A549 (cell line): ENCODE measurements at regions not wholly inside any gene's neighbourhood (a gene's known extent, or its start where the extent isn't known, plus 50 kb on each side); places are given as distances from the start of the nearest gene placed in this dataset.

Experiments used
- ATAC-seq, 2 experiments: fragments of 200-7000 bp in 1 of 2; fragments of >200 bp in 1 of 2; cut with Nextera tagmentation in 1 of 2; cut with Tn5 transposase in 1 of 2; 3 replicates each; pipeline versions ENCODE4 v1.8.0 to v1.9.1; 2018 to 2020; ENCODE audit warnings: mild to moderate bottlenecking in 1 of 2, moderate library complexity in 1 of 2
- CTCF ChIA-PET: fragments of 300-600 bp; sonication (Branson Sonifier 250); formaldehyde crosslinking; extraction: SDS; loops from one replicate; lab custom pipeline; 2021; ENCODE audit warnings: antibody characterized with exemption, inconsistent platforms; lab: Yijun Ruan, JAX
- POLR2A ChIA-PET: fragments of 350-600 bp; formaldehyde crosslinking; extraction: SDS; loops from one replicate; lab custom pipeline; 2021; ENCODE audit warnings: antibody characterized with exemption, inconsistent platforms; lab: Yijun Ruan, JAX
- DNase-seq, 2 experiments: peaks; one replicate each; pipeline versions ENCODE4 v3.0.0 to v3.0.0-alpha.2; 2011 to 2016; ENCODE audit warnings: low read depth in 1 of 2, low spot score in 1 of 2
- FAIRE-seq: peaks from 2 replicates; lab custom pipeline; 2011; peaks lifted over from hg19 to GRCh38; lab: Jason Lieb, UNC
- H3K27ac ChIP-seq, 2 experiments: fragments of >200 bp; sonication (Bioruptor Twin); formaldehyde crosslinking; 3 replicates each; pipeline ENCODE4 v1.5.1; 2016 to 2017
- H3K4me1 ChIP-seq: fragments of >200 bp; sonication (Bioruptor Twin); formaldehyde crosslinking; 3 replicates; pipeline ENCODE4 v1.6.1; 2016
- H3K4me2 ChIP-seq: fragments of >200 bp; sonication (Bioruptor Twin); formaldehyde crosslinking; 3 replicates; pipeline ENCODE4 v1.6.1; 2016
- H3K4me3 ChIP-seq: fragments of >200 bp; sonication (Bioruptor Twin); formaldehyde crosslinking; 3 replicates; pipeline ENCODE4 v1.5.1; 2016
- H3K9me3 ChIP-seq: fragments of >200 bp; sonication (Bioruptor Twin); formaldehyde crosslinking; 3 replicates; pipeline ENCODE4 v1.6.1; 2016
- BHLHE40 ChIP-seq: IDR thresholded peaks from 2 replicates; pipeline ENCODE4 v1.6.1; 2012; ENCODE audit warnings: low read depth, low read length, inconsistent platforms
- CBX2 ChIP-seq: fragments of 200-600 bp; sonication (generic); IDR thresholded peaks from 2 replicates; pipeline ENCODE4 v1.6.1; 2016; ENCODE audit warnings: low read depth, mild to moderate bottlenecking, borderline replicate concordance
- CHD2 ChIP-seq: fragments of 150-350 bp; IDR thresholded peaks from 2 replicates; pipeline ENCODE4 v1.6.1; 2014; ENCODE audit warnings: low read length; ENCODE audit not compliant: partially characterized antibody
- CHD4 ChIP-seq: fragments of 200-600 bp; sonication (generic); IDR thresholded peaks from 2 replicates; pipeline ENCODE4 v1.6.1; 2016; ENCODE audit warnings: antibody characterized with exemption, mild to moderate bottlenecking, borderline replicate concordance
- EHMT2 ChIP-seq: fragments of 200-600 bp; sonication (generic); IDR thresholded peaks from 2 replicates; pipeline ENCODE4 v1.6.1; 2016; ENCODE audit warnings: antibody characterized with exemption, low read depth, mild to moderate bottlenecking, moderate library complexity
- EP300 ChIP-seq, 2 experiments: fragments of >200 bp; sonication (Bioruptor Twin); formaldehyde crosslinking; IDR thresholded peaks; 2 replicates in 1 of 2; 3 replicates in 1 of 2; pipeline ENCODE4 v1.6.1; 2016 to 2017
- ESRRA ChIP-seq: fragments of 150-350 bp; IDR thresholded peaks from 2 replicates; pipeline ENCODE4 v1.6.1; 2014; ENCODE audit warnings: mild to moderate bottlenecking, low read length, borderline replicate concordance
- FOSL2 ChIP-seq, 2 experiments: fragments of 450-650 bp in 1 of 2; fragments of >200 bp in 1 of 2; sonication (Bioruptor Twin) in 1 of 2; formaldehyde crosslinking; IDR thresholded peaks; 2 replicates each; pipeline versions ENCODE4 v1.5.0 to v1.6.1; 2016 to 2020; ENCODE audit warnings: mild to moderate bottlenecking in 1 of 2, moderate library complexity in 1 of 2
- FOXS1 ChIP-seq: fragments of 250-450 bp; sonication (Bioruptor Pico); IDR thresholded peaks from 2 replicates; pipeline ENCODE4 v1.5.0; 2020; ENCODE audit warnings: mild to moderate bottlenecking, moderate library complexity
- HDAC2 ChIP-seq: fragments of 200-600 bp; sonication (generic); IDR thresholded peaks from 2 replicates; pipeline ENCODE4 v1.6.1; 2016
- HEYL ChIP-seq: fragments of 250-450 bp; sonication (Bioruptor Pico); IDR thresholded peaks from 2 replicates; pipeline ENCODE4 v1.8.0; 2021; ENCODE audit warnings: mild to moderate bottlenecking, moderate library complexity
- HOXA7 ChIP-seq: fragments of 250-450 bp; sonication (Bioruptor Pico); IDR thresholded peaks from 2 replicates; pipeline ENCODE4 v1.5.0; 2020; ENCODE audit warnings: mild to moderate bottlenecking, moderate library complexity
- HOXB13 ChIP-seq: fragments of 250-450 bp; sonication (Bioruptor Pico); IDR thresholded peaks from 2 replicates; pipeline ENCODE4 v1.5.0; 2020; ENCODE audit warnings: low read depth, mild to moderate bottlenecking, moderate library complexity
- HOXB5 ChIP-seq: fragments of 250-450 bp; sonication (Bioruptor Pico); IDR thresholded peaks from 2 replicates; pipeline ENCODE4 v1.5.0; 2020; ENCODE audit warnings: mild to moderate bottlenecking, moderate library complexity
- JUN ChIP-seq, 2 experiments: fragments of >200 bp; sonication (Bioruptor Twin); formaldehyde crosslinking; IDR thresholded peaks; 2 replicates in 1 of 2; 3 replicates in 1 of 2; pipeline ENCODE4 v1.6.1; 2016 to 2017
- MAFK ChIP-seq: fragments of 450-650 bp; IDR thresholded peaks from 2 replicates; pipeline ENCODE4 v1.6.1; 2014; ENCODE audit not compliant: partially characterized antibody
- MAZ ChIP-seq: fragments of 150-350 bp; IDR thresholded peaks from 2 replicates; pipeline ENCODE4 v1.6.1; 2014; ENCODE audit warnings: antibody characterized with exemption, low read depth, low read length, borderline replicate concordance
- MYC ChIP-seq: IDR thresholded peaks from 2 replicates; pipeline ENCODE4 v1.6.1; 2012; ENCODE audit warnings: mild to moderate bottlenecking, inconsistent platforms, low read length, improper control_type of control experiment, borderline replicate concordance
- NR3C1 ChIP-seq: fragments of >200 bp; sonication (Bioruptor Twin); formaldehyde crosslinking; IDR thresholded peaks from 3 replicates; pipeline ENCODE4 v1.6.1; 2017
- POLR2A ChIP-seq: IDR thresholded peaks from 2 replicates; pipeline ENCODE4 v1.6.1; 2012; ENCODE audit warnings: mild to moderate bottlenecking, low read length
- RAD21 ChIP-seq, 2 experiments: fragments of >200 bp in 1 of 2; sonication (Bioruptor Twin) in 1 of 2; formaldehyde crosslinking in 1 of 2; IDR thresholded peaks in 1 of 2; conservative IDR thresholded peaks in 1 of 2; 2 replicates in 1 of 2; 3 replicates in 1 of 2; pipeline ENCODE4 v1.6.1; 2012 to 2018; ENCODE audit warnings: inconsistent platforms in 1 of 2
- RARB ChIP-seq: fragments of 250-450 bp; sonication (Bioruptor Pico); IDR thresholded peaks from 2 replicates; pipeline ENCODE4 v1.8.0; 2021; ENCODE audit warnings: mild to moderate bottlenecking, moderate library complexity
- SMC3 ChIP-seq: fragments of >200 bp; sonication (Bioruptor Twin); formaldehyde crosslinking; IDR thresholded peaks from 3 replicates; pipeline ENCODE4 v1.6.1; 2018; ENCODE audit warnings: inconsistent platforms
- TP53 ChIP-seq: fragments of 250-450 bp; sonication (Bioruptor Pico); IDR thresholded peaks from 2 replicates; pipeline ENCODE4 v1.5.0; 2021; ENCODE audit warnings: mild to moderate bottlenecking, moderate library complexity
- ZC3H11A ChIP-seq: fragments of 450-650 bp; IDR thresholded peaks from 2 replicates; pipeline ENCODE4 v1.6.1; 2014; ENCODE audit warnings: antibody characterized with exemption, mild to moderate bottlenecking
- ZFP36 ChIP-seq: fragments of 450-650 bp; IDR thresholded peaks from 2 replicates; pipeline ENCODE4 v1.6.1; 2014; ENCODE audit warnings: borderline replicate concordance; ENCODE audit not compliant: partially characterized antibody
- WGBS: methylation state at CpG from one replicate; pipeline ENCODE4 v1.1.6; 2017; ENCODE audit errors: missing lambda C conversion rate; 5-methylcytosine and 5-hydroxymethylcytosine counted together
- TF ChIP-seq, protein P1 (sequence below): fragments of >200 bp; sonication (Bioruptor Twin); formaldehyde crosslinking; IDR thresholded peaks from 2 replicates; pipeline ENCODE4 v1.6.1; 2016
- TF ChIP-seq, protein P2 (sequence below): fragments of 250-450 bp; sonication (Bioruptor Pico); IDR thresholded peaks from 2 replicates; pipeline ENCODE4 v1.5.0; 2021; ENCODE audit warnings: mild to moderate bottlenecking, moderate library complexity, borderline replicate concordance
- TF ChIP-seq, protein P3 (sequence below): IDR thresholded peaks from 2 replicates; pipeline ENCODE4 v1.6.1; 2012; ENCODE audit warnings: low read depth, borderline replicate concordance
- TF ChIP-seq, protein P4 (sequence below): fragments of >200 bp; sonication (Bioruptor Twin); formaldehyde crosslinking; IDR thresholded peaks from 3 replicates; pipeline ENCODE4 v1.6.1; 2016
- TF ChIP-seq, protein P5 (sequence below): fragments of 250-450 bp; sonication (Bioruptor Pico); IDR thresholded peaks from 2 replicates; pipeline ENCODE4 v1.5.0; 2020; ENCODE audit warnings: low read depth, mild to moderate bottlenecking, moderate library complexity

DNA sequence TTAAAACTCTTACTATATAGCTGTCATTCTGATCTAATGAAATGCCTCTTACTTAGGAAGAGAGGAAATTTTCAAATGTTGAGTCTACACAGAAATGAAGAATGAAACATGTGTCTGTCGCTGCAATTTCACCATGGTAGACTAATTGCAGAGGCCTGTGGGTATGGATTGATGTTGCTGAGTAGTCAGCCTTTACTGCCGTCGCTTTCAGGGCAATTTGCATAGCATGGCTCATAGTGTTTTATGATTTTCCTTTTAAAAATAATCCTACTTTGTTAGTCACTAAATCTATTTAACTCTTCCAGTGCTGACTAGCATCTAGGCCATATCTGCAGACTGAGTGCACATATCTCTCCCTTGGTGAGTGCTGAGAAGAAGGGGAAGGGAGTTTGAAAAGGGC is 819.2 kb downstream of the SATB2 start:
- 55% methylated on average over 3 of the region's 3 CpGs for WGBS
- no peak overlapping the region for H3K4me3 ChIP-seq
- H3K9me3 ChIP-seq = no peaks in the 10 kb centered on the region
- no peak for ATAC-seq
- POLR2A ChIA-PET = no interaction called here
- no peak for DNase-seq
- CTCF ChIA-PET = no interaction called here
- no peak for FAIRE-seq
- H3K4me1 ChIP-seq = no peaks in the 10 kb centered on the region
- no peak overlapping the region for H3K27ac ChIP-seq
- TF ChIP-seq HOXB5 = no peak
- no peak for TF ChIP-seq CBX2
- TF ChIP-seq CHD4 = no peak
- TF ChIP-seq TP53 (CRISPR knock-in tag) = no peak
- TF ChIP-seq RARB (CRISPR knock-in tag) = no peak
- TF ChIP-seq, protein P1, sequence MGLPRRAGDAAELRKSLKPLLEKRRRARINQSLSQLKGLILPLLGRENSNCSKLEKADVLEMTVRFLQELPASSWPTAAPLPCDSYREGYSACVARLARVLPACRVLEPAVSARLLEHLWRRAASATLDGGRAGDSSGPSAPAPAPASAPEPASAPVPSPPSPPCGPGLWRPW = no peak
- no peak for TF ChIP-seq EHMT2
- TF ChIP-seq MAZ = no peak
- TF ChIP-seq, protein P2, sequence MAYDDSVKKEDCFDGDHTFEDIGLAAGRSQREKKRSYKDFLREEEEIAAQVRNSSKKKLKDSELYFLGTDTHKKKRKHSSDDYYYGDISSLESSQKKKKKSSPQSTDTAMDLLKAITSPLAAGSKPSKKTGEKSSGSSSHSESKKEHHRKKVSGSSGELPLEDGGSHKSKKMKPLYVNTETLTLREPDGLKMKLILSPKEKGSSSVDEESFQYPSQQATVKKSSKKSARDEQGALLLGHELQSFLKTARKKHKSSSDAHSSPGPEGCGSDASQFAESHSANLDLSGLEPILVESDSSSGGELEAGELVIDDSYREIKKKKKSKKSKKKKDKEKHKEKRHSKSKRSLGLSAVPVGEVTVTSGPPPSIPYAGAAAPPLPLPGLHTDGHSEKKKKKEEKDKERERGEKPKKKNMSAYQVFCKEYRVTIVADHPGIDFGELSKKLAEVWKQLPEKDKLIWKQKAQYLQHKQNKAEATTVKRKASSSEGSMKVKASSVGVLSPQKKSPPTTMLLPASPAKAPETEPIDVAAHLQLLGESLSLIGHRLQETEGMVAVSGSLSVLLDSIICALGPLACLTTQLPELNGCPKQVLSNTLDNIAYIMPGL (CRISPR knock-in tag) = no peak
- TF ChIP-seq ZFP36 = no peak
- TF ChIP-seq MAFK = no peak
- no peak for TF ChIP-seq FOXS1 (CRISPR knock-in tag)
- TF ChIP-seq MYC = no peak
- TF ChIP-seq NR3C1 = no peak
- TF ChIP-seq, protein P3, sequence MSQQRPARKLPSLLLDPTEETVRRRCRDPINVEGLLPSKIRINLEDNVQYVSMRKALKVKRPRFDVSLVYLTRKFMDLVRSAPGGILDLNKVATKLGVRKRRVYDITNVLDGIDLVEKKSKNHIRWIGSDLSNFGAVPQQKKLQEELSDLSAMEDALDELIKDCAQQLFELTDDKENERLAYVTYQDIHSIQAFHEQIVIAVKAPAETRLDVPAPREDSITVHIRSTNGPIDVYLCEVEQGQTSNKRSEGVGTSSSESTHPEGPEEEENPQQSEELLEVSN = no peak
- no peak for TF ChIP-seq RAD21 (conservative IDR thresholded peaks at IDR 0.05 in 1 of 2, IDR thresholded peaks at IDR 0.05 in 1 of 2)
- TF ChIP-seq BHLHE40 = no peak
- TF ChIP-seq, protein P4, sequence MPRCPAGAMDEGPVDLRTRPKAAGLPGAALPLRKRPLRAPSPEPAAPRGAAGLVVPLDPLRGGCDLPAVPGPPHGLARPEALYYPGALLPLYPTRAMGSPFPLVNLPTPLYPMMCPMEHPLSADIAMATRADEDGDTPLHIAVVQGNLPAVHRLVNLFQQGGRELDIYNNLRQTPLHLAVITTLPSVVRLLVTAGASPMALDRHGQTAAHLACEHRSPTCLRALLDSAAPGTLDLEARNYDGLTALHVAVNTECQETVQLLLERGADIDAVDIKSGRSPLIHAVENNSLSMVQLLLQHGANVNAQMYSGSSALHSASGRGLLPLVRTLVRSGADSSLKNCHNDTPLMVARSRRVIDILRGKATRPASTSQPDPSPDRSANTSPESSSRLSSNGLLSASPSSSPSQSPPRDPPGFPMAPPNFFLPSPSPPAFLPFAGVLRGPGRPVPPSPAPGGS = no peak
- TF ChIP-seq, protein P5, sequence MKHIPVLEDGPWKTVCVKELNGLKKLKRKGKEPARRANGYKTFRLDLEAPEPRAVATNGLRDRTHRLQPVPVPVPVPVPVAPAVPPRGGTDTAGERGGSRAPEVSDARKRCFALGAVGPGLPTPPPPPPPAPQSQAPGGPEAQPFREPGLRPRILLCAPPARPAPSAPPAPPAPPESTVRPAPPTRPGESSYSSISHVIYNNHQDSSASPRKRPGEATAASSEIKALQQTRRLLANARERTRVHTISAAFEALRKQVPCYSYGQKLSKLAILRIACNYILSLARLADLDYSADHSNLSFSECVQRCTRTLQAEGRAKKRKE = no peak
- no peak overlapping the region for H3K4me2 ChIP-seq

DNA sequence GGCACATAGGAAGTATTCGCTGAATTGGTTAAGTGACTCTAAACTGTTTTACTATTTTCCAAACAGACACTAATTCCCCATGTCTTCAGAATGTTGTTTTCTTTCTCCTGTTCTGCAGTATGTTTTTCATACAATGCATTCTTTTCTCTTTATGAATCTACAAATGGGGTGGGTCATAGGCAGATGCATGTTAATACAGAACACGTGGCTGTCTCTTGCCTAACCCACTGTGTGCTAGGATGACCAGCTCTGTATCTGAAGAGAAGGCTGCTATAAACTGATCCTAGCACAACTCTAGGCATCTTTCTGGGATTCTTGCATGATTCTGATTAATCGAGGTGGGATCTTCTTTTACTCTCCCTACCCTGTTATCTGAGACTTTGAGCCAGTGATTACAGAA is 826.0 kb downstream of the PLCL1 start:
- no peaks in the 10 kb centered on the region for H3K9me3 ChIP-seq
- H3K4me1 ChIP-seq = no peaks in the 10 kb centered on the region
- DNase-seq (no peak), ATAC-seq (no peak), FAIRE-seq (no peak)
- no peak overlapping the region for H3K4me3 ChIP-seq
- CTCF ChIA-PET = no interaction called here
- no peak overlapping the region for H3K27ac ChIP-seq
- WGBS = 3% methylated on average over 3 of the region's 3 CpGs
- H3K4me2 ChIP-seq = no peak overlapping the region
- TF ChIP-seq CBX2 (no peak), CHD2 (no peak), HOXA7 (CRISPR knock-in tag) (no peak), ZC3H11A (no peak), SMC3 (no peak), HOXB13 (CRISPR knock-in tag) (no peak), EP300 (IDR thresholded peaks at IDR 0.05) (no peak), ESRRA (no peak), FOSL2 (IDR thresholded peaks at IDR 0.05) (no peak), FOSL2 (CRISPR knock-in tag; IDR thresholded peaks at IDR 0.05) (no peak), HDAC2 (no peak), POLR2A (no peak), NR3C1 (no peak), HEYL (CRISPR knock-in tag) (no peak), JUN (IDR thresholded peaks at IDR 0.05) (no peak)
- TF ChIP-seq, protein P5 = no peak
- TF ChIP-seq, protein P2 (CRISPR knock-in tag) = no peak
- POLR2A ChIA-PET = no interaction called here
